ENCODE measurements at regions not wholly inside any gene's neighbourhood (a gene's known extent, or its start where the extent isn't known, plus 50 kb on each side); places are given as distances from the start of the nearest gene placed in this dataset.

DNA sequence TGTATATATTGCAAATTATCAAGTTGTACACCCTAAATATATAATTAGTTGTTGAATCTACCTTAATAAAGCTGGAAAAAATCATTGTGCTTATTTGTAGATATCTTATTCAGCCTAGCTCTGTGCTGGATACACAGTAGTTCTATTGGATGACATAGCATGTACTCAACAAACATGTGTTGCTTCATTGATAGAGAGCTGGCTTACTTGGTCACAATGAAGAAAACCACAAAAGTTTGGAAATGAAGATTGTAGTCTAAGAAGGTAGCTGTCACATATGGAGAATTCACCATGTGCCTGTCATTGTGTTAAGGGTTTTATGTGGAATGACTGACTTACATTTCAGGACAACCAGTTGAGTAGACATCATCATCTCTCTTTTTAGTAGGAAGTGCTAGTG is 278.9 kb downstream of the LMO7 start (continued):
- TF ChIP-seq JUND (IDR thresholded peaks at IDR 0.05; ENCODE audit: low read length) (no peak), PHF8 (conservative IDR thresholded peaks at IDR 0.05; ENCODE audit: low read depth, low read length) (no peak)
- TF ChIP-seq, protein P1, sequence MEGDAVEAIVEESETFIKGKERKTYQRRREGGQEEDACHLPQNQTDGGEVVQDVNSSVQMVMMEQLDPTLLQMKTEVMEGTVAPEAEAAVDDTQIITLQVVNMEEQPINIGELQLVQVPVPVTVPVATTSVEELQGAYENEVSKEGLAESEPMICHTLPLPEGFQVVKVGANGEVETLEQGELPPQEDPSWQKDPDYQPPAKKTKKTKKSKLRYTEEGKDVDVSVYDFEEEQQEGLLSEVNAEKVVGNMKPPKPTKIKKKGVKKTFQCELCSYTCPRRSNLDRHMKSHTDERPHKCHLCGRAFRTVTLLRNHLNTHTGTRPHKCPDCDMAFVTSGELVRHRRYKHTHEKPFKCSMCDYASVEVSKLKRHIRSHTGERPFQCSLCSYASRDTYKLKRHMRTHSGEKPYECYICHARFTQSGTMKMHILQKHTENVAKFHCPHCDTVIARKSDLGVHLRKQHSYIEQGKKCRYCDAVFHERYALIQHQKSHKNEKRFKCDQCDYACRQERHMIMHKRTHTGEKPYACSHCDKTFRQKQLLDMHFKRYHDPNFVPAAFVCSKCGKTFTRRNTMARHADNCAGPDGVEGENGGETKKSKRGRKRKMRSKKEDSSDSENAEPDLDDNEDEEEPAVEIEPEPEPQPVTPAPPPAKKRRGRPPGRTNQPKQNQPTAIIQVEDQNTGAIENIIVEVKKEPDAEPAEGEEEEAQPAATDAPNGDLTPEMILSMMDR (IDR thresholded peaks at IDR 0.05; ENCODE audit: control extremely low read depth in 1 of 3, insufficient read depth in 1 of 3, low read depth in 1 of 3, low read length in 3 of 3) = no peak

All from H1 (cell line).